WTC11 (cell line): ENCODE measurements at regions not wholly inside any gene's neighbourhood (a gene's known extent, or its start where the extent isn't known, plus 50 kb on each side); places are given as distances from the start of the nearest gene placed in this dataset.

Experiments used
- GABPB1 ChIP-seq: sonication (generic); formaldehyde crosslinking; IDR thresholded peaks from 2 replicates; pipeline ENCODE4 v1.8.1; 2023; ENCODE audit warnings: mild to moderate bottlenecking, missing genetic modification reagents
- NFE2L1 ChIP-seq: sonication (generic); formaldehyde crosslinking; IDR thresholded peaks from 2 replicates; pipeline ENCODE4 v1.8.1; 2023; ENCODE audit warnings: missing genetic modification reagents
- NFYB ChIP-seq: sonication (generic); formaldehyde crosslinking; conservative IDR thresholded peaks from 2 replicates; pipeline ENCODE4 v1.8.0; 2022; ENCODE audit warnings: low read depth, missing genetic modification reagents
- RELA ChIP-seq: sonication (generic); formaldehyde crosslinking; IDR thresholded peaks from 2 replicates; pipeline ENCODE4 v1.8.1; 2022; ENCODE audit warnings: missing genetic modification reagents, mild to moderate bottlenecking, borderline replicate concordance
- SMAD3 ChIP-seq: sonication (generic); formaldehyde crosslinking; IDR thresholded peaks from 2 replicates; pipeline ENCODE4 v1.8.0; 2022; ENCODE audit warnings: missing genetic modification reagents, mild to moderate bottlenecking, borderline replicate concordance
- TF ChIP-seq, protein P1 (sequence below): fragments of 200-600 bp; IDR thresholded peaks from 2 replicates; pipeline ENCODE4 v1.8.0; 2022; ENCODE audit warnings: antibody characterized with exemption
- TF ChIP-seq, protein P2 (sequence below): sonication (generic); formaldehyde crosslinking; IDR thresholded peaks from 2 replicates; pipeline ENCODE4 v1.8.0; 2022; ENCODE audit warnings: missing genetic modification reagents

DNA sequence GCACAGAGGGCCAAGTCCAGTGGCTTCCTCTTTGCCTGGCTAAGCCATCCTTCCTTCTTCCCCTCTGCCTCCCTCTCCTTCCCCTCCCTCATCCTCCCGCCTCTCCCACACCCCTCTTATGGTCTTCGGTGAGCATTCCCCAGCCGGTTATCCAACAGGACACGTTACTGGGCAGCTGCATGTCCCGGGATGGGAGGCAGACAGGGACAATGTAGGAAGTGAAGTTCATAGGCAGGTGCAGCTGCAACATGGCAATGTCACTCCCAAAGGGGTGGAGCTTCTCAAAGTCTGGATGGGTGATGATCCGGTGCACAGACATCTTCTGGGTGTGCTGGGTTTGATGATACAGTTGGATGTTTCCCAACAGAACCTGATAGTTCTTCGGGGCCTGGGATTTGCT is 71.4 kb upstream of the SPTLC1 start:
- TF ChIP-seq, protein P1, sequence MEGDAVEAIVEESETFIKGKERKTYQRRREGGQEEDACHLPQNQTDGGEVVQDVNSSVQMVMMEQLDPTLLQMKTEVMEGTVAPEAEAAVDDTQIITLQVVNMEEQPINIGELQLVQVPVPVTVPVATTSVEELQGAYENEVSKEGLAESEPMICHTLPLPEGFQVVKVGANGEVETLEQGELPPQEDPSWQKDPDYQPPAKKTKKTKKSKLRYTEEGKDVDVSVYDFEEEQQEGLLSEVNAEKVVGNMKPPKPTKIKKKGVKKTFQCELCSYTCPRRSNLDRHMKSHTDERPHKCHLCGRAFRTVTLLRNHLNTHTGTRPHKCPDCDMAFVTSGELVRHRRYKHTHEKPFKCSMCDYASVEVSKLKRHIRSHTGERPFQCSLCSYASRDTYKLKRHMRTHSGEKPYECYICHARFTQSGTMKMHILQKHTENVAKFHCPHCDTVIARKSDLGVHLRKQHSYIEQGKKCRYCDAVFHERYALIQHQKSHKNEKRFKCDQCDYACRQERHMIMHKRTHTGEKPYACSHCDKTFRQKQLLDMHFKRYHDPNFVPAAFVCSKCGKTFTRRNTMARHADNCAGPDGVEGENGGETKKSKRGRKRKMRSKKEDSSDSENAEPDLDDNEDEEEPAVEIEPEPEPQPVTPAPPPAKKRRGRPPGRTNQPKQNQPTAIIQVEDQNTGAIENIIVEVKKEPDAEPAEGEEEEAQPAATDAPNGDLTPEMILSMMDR = no peak
- TF ChIP-seq RELA (CRISPR knock-in tag) = no peak
- TF ChIP-seq NFE2L1 = no peak
- TF ChIP-seq, protein P2, sequence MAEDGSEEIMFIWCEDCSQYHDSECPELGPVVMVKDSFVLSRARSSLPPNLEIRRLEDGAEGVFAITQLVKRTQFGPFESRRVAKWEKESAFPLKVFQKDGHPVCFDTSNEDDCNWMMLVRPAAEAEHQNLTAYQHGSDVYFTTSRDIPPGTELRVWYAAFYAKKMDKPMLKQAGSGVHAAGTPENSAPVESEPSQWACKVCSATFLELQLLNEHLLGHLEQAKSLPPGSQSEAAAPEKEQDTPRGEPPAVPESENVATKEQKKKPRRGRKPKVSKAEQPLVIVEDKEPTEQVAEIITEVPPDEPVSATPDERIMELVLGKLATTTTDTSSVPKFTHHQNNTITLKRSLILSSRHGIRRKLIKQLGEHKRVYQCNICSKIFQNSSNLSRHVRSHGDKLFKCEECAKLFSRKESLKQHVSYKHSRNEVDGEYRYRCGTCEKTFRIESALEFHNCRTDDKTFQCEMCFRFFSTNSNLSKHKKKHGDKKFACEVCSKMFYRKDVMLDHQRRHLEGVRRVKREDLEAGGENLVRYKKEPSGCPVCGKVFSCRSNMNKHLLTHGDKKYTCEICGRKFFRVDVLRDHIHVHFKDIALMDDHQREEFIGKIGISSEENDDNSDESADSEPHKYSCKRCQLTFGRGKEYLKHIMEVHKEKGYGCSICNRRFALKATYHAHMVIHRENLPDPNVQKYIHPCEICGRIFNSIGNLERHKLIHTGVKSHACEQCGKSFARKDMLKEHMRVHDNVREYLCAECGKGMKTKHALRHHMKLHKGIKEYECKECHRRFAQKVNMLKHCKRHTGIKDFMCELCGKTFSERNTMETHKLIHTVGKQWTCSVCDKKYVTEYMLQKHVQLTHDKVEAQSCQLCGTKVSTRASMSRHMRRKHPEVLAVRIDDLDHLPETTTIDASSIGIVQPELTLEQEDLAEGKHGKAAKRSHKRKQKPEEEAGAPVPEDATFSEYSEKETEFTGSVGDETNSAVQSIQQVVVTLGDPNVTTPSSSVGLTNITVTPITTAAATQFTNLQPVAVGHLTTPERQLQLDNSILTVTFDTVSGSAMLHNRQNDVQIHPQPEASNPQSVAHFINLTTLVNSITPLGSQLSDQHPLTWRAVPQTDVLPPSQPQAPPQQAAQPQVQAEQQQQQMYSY (CRISPR knock-in tag) = no peak
- no peak for TF ChIP-seq NFYB (CRISPR knock-in tag)
- TF ChIP-seq SMAD3 (CRISPR knock-in tag) = no peak
- no peak for TF ChIP-seq GABPB1 (CRISPR knock-in tag)
